Amniotic stem cell (primary cell): ENCODE measurements at regions not wholly inside any gene's neighbourhood (a gene's known extent, or its start where the extent isn't known, plus 50 kb on each side); places are given as distances from the start of the nearest gene placed in this dataset.

Source experiments
- DNase-seq: peaks from one replicate; lab custom pipeline; 2025; lab: John Stamatoyannopoulos, UW

- DNase-seq: no peak
Observed at GRCh38 chr15:37870711-37871110, 63.7 kb upstream of the TMCO5A start.

GRCh38 chr15:37872661-37873060 is 61.8 kb upstream of the TMCO5A start:
- DNase-seq: no peak

GRCh38 chr15:37873336-37873735 is 61.1 kb upstream of the TMCO5A start:
- DNase-seq: no peak

- DNase-seq: no peak
Observed at GRCh38 chr15:37876900-37877299, 57.5 kb upstream of the TMCO5A start.

GRCh38 chr15:37877851-37878741 is 56.3 kb upstream of the TMCO5A start:
- peak; percentile 30 for DNase-seq

GRCh38 chr15:37880009-37880834 is 54.2 kb upstream of the TMCO5A start:
- no peak for DNase-seq

- DNase-seq: no peak
Observed at GRCh38 chr15:37880835-37881153, 53.6 kb upstream of the TMCO5A start.

GRCh38 chr15:37881237-37882013 is 53.0 kb upstream of the TMCO5A start:
- no peak for DNase-seq

GRCh38 chr15:37882640-37883039 is 51.8 kb upstream of the TMCO5A start:
- DNase-seq: no peak
